ENCODE measurements at regions not wholly inside any gene's neighbourhood (a gene's known extent, or its start where the extent isn't known, plus 50 kb on each side); places are given as distances from the start of the nearest gene placed in this dataset.
"Not testable (repeated sequence)": the region's sequence is repeated elsewhere in the genome, so short reads cannot be mapped to it uniquely, and the experiment has no call there.

DNA sequence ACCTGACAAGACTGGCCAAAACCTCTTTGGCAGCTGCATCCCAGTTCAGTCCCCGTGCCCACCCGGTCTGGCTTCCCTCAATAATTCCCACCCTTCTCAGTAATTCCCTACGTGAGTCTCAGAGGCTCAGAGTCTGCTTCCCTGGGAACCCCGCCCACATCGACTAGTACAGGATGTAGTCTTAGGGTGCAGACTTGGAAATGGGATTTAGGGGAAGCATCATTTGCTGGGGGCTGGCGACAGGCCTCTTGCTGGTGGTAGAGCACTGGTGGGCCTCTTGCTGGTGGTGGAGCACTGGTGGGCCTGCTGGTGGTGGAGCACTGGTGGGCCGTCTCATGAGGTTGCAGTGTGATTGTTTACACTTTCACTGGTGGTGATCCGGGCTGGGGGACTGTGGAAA, 199.5 kb upstream of the B3GAT1 start:
- no peak for DNase-seq (ENCODE audit: low read depth, low spot score)

DNA sequence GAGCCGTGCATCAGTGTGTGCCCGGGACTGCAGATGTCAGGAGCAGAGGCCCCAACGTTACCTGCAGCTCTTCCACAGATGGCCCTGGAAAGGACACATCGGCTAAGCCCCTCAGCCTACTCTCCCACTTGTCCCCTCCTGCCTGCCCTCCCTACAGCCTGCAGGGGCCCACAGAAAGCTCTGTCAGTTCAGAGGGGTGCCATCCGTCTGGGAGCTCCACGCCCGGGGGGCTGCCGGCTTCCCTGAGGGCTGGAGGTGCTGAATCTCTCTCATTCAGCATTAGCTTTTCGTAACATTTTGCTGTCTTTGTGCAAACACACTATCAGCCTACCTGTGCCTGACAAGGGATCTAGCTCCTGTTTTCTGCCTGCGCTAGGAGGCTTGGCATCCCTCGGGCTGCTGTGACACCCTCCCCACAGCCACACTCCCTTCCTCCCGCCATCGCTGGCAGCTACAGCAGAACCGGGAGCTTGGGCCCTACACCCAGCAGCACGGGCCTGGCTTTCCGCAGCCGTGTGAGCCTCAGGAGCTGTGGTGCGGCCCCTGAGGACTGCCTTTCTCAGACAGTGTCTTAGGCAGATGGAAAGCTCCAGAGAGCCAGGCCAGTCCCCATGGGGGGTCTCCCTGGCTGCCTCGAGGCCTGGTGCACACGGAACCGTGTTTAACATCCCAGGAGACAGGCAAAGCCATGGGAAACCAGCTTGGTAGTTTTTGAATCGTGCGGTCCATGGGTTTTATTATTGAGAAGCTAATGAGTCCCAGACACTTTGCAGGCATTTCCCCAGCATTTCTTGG, 198.3 kb upstream of the B3GAT1 start:
- DNase-seq (ENCODE audit: low read depth, low spot score), result no peak

DNA sequence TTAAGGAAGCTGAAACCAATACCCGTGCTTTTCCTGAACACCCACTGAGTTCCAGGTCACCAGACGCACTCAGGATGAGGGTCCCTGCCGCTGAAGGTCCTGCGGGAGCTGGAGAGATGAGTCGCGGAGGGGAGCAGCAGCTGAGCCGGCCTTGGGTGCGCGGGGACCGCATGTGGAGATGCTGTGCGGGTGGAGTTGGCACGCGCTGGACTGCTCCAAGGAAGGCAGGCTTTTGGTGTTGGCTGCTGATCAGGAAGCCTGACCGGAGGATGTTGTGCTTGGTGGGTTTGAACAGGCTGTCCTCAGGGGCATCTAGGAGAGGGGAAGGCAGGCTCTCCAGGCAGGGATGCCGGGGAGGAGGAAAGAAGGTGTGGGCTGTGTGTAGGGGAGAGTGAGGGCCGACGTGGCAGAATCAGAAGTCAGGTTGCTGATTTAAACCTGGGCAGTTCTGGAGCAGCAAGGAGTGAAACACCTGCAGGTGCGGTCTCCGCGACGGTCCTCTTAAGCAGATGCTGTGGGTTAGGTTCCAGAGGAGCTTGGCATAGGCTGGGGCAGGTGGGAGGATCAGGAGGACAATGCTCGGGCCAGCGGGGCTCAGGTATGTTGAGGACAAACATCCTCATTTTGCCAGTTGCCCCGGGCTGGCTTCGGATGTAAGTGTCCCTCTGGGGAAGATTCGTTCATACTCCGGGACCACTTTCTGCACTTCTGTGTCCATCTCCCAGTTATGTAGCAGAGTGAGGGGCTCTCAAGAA, 197.5 kb upstream of the B3GAT1 start:
- no peak for DNase-seq (ENCODE audit: low read depth, low spot score)

DNA sequence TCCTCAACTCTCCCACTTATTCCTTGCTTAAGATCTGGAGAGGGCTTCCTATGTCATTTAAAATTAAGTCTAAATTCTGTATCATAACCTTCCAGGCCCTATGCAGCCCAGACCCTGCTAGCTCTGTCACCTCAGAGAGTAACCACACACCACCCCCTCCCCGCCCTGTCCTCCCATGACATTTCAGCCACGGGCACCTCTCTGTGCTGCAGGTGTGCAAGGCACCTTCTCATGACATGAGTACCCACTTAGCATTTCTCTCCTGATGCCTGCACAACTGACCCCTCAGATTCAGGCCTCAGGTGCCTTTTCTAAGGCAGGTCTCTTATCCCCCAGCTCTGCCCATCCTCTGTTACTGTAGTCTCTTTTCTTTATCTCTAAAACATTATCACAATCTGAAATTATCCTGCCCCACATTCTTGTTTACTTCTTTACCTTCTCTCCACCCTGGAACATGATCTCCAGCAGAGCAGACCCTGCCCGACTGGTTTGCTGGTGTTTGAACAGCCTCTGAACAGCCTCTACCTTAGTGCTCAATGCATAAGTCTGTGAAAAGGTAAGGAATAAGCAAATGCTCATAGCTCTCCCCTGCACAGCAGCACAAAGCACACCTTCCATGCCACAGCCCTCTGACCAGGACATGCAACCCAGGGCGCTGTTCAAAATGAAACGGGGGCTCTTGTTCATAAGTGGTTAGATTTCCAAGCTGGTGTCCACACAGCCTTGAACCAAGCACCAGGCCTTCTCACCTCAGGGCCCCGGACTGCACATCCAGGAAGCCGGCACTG, 196.1 kb upstream of the B3GAT1 start:
- no peak for DNase-seq (ENCODE audit: low read depth, low spot score)

DNA sequence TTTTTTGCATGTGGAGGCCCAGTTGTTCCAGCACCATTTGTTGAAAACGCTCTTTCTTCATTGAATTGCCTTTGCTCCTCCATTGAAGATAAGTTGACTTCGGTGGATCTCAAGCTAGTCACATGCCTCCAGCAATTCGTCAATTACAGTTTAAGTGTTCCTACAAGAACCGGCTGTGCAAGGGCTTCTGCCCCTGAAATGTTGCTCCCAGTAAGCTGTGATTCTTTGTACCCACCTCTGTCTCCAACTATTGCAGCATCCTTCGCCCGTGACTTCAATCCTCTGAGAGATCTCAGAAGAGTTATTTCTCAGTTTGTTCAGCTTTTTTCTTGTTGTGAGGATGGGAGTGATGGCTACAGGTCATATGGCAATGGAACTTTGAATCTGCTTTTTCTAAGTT, 194.2 kb upstream of the B3GAT1 start:
- no peak for DNase-seq (ENCODE audit: low read depth, low spot score)

DNA sequence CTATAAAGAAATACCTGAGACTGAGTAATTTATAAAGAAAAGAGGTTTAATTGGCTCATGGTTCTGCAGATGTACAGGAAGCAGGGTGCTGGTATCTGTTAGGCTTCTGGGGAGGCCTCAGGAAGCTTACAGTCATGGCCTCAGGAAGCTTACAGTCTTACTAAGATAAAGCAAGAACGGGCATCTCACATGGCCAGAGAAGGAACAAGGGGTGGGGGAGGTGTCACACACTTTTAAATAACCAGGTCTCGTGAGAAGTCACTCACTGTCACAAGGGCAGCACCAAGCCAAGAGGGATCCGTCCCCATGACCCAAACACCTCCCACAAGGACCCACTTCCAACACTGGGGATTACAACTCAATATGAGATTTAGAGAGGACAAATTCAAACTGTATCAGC, 192.8 kb upstream of the B3GAT1 start:
- DNase-seq (ENCODE audit: low read depth, low spot score), result no peak

DNA sequence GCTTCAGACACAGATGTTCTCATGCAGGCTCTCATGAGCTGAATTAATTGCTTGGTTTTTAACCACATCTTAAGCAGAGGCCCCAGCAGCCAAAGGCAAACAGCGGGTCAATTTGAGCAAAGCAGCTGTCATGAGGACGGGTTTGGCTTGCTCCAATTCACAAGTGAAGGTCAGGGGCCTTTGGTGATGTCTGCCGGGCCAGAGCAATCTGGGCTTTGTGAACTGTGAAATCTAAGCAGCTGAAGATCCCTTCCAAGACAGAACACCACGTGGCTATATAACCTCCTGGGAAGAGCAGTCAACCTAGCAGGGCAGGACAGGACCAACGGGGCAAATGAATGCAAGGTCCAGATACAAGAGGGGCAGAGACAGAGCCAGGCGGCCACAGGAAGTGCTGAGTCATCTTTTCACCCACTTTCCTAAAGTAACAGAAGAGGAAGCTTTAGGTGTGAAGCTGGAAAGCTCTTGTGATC, 187.3 kb upstream of the B3GAT1 start:
- no peak for DNase-seq (ENCODE audit: low read depth, low spot score)

DNA sequence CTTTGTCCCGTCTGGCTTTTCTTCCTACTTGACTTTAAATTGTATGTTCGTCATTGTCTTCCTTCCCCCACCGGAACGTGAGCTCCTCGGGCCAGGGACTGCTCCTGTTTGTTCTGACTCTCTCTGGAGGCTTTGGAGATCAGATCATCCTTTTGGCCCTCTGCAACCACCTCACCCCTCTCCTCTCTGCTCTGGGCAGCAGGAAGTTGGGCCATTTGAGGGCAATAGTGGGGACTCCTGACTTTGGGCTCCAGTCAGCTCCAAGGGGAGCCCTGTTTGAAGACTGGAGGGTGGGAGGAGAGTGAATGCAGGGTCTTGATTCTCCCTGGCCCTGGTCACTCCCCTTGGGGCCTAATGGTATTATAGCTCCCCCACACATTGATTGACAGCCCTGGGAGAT, 186.3 kb upstream of the B3GAT1 start:
- DNase-seq (ENCODE audit: low read depth, low spot score), result no peak

DNA sequence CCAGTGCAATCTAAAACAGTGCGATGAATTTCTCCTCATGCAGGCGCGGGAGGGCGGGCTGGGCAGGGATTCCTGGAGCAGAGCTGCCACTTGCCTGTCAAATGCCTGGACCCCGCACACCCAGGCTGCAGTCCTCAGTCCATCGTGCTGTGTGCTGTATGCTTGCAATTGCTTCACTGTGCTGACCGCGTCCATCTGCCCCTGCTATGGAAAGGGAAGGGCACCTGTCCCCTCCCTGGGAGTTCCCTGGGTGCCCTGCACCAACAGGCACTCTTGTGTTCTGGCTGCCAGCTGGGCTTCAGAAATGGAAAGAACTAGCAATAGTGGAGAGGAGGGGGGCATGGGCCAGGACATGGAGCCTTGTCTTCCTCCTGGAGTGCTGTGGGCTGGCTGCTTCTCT, 185.4 kb upstream of the B3GAT1 start:
- no peak for DNase-seq (ENCODE audit: low read depth, low spot score)

DNA sequence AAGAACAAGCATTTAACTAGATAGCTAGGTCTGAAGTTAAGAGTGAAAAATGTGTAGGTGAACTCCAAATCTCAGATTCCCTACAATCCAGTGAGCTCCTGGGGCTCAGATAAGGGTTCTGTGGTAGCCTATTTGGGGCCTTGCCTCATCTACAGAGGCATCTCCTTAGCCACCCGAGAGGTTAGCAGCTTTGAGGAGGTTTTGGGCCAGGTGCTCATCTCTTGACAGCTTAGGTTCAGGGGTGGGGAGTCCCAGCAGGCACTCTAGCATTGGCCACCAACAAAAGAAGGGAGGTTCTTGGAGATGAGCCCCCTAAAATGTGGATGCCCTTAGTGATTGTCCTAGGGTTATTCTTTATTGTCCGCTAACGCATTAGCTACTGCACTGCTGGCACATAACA, 184.4 kb upstream of the B3GAT1 start:
- no peak for DNase-seq (ENCODE audit: low read depth, low spot score)

DNA sequence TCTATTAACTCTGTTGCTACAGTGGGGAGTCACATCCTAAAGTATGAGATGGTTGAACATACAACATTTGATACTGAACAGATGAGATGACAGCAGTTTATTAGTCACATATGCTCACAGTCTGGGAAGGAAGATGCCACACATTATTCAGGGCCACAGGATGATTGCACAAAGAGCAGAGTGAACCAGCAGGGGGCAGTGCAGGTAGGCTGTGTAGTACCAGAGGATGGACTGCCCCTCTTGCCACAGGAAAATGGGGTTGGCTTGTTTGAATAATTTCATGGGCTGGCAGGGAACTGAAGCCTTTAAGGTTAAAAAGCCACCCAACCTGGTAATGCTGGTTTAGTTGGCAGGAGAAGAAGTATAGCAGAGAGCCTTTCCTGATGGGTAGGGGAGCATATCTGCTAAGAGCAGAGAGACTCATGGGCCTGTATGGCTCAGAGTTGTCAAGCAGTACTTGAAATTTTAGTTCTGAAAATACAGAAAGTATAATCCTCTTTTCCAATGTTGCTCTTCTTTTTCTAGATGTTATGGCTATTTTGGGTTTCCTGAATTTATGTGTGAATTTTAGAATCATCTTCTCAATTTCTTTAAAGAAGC, 180.4 kb upstream of the B3GAT1 start:
- no peak for DNase-seq (ENCODE audit: low read depth, low spot score)

DNA sequence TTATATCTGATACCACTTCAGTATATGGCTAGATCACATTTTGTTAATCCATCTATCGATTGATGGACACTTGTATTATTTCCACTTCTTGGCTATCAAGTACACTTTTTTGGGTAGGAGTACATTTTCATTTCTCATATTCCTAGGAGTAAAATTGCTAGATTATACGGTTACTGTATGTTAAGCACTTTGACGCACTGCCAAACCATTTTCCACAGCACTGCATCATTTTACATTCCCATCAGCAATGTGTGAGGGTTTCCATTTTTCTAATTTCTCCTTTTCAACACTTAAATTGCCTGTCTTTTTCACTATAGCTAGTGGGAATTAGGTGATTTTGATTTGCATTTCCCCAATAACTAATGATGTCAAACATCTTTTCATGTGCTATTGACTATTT, 179.3 kb upstream of the B3GAT1 start:
- no peak for DNase-seq (ENCODE audit: low read depth, low spot score)

DNA sequence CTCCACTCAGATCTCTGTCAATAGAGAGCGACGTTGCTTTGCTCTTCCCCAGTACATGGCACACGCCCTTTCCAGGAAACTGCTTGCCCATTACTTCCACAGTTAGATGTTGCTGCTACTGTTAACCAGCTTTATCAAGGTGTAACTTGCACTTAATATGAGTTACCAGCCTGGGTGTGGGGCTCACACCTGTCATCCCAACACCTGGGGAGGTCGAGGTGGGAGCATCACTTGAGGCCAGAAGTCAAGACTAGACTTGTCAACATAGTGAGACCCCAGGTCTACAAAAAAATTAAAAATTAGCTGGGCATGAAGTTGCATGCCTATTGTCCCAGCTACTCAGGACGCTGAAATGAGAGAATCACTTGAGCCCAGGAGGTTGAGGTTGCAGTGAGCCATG, 177.1 kb upstream of the B3GAT1 start:
- DNase-seq (ENCODE audit: low read depth, low spot score), result no peak

DNA sequence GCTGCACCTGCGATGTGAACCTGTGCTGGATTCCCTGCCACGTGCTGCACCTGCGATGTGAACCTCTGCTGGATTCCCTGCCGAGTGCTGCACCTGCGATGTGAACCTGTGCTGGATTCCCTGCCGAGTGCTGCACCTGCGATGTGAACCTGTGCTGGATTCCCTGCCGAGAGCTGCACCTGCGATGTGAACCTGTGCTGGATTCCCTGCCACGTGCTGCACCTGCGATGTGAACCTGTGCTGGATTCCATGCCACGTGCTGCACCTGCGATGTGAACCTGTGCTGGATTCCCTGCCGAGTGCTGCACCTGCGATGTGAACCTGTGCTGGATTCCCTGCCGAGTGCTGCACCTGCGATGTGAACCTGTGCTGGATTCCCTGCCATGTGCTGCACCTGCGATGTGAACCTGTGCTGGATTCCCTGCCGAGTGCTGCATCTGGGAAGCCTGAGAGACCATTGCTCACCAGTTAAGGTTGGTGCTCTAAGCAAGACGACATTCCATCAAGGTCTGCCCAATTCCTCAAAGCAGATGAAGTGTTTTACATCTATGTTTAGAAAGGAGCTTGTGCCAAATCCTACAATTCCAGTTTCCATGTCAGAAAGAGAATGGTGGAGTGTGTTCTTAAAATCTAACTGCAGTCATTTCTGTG, 176.5 kb upstream of the B3GAT1 start:
- DNase-seq (ENCODE audit: low read depth, low spot score), result not testable (repeated sequence)

DNA sequence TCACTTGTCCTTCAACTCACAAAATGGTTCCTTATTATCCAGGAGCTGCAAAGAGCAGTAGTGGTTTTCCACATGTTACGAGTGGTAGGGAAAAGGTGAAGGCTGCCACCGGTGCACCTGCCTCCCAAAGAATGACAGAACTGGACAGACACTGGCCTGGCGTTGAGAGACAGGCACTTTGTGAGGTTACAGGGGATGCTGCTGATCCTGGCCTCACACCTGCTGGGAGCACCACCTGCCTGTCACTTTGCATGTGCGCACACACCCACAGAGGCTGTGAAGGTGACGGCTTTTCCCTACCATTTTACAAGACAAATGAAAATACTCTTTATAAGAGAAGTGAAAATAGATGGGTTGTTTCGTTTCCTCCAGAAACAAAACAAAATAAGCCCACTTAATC, 175.3 kb upstream of the B3GAT1 start:
- no peak for DNase-seq (ENCODE audit: low read depth, low spot score)

DNA sequence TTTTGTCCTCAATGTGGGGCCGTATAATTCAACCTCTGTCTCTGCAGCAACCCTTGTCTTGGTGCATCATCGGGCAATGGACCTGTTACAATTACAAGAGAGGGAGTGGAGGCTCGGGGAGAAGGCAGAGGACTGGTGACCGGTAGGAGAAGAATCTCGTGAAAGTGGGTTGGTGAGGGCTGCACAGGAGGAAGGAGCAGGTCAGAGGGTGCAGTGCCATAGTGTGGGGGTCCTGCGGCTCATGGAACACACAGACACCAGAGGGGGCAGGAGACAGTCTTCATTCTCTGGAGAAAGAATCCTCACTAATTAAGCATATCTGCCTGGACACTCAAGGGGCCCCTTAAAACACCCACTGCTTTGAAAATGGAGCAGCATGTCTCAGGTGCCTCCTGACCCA, 174.7 kb upstream of the B3GAT1 start:
- DNase-seq (ENCODE audit: low read depth, low spot score), result no peak

DNA sequence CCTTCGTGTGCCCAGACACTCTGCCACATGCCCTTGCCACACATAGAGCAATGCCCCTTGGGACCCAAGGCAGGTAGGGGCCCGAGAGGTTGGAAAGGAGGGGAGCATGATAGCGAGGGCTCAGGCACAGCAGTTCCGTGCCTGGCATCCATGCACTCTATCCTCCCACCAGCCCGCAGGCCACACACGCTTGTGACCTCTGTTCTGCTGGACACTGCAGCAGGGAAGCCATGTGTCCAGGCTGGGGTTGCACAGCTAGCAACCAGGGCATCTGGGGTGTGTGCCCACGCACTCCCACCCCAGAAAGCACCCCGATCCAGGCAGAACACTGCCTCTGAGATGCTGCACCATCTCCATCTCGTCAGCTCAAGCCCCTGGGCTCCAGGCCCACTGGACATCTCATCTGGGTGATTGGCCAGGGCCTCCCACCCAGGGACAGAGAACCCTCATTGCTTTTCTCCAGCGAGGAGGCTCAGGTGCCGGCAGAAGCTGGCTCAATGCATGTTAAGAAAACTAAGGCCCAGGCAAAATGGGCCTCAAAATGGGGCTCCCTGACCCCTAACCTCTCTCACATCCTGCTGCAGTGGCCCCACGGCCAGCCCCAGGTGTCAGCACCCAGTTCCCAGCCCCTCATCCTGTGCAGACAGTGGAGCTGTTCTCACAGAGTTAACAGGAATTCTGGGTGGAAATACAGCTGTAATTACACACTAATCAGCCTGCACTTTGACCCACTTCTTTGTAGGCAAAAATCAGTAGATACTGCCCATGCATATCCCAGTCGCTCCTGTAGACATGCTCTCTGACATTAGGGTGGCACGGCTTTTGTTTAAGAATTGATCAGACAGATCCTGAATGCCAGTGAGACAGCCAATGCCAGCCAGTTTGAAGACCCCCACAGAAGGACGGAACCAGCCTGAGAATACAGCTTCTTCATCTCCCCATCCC, 173.9 kb upstream of the B3GAT1 start:
- DNase-seq (ENCODE audit: low read depth, low spot score), result no peak

DNA sequence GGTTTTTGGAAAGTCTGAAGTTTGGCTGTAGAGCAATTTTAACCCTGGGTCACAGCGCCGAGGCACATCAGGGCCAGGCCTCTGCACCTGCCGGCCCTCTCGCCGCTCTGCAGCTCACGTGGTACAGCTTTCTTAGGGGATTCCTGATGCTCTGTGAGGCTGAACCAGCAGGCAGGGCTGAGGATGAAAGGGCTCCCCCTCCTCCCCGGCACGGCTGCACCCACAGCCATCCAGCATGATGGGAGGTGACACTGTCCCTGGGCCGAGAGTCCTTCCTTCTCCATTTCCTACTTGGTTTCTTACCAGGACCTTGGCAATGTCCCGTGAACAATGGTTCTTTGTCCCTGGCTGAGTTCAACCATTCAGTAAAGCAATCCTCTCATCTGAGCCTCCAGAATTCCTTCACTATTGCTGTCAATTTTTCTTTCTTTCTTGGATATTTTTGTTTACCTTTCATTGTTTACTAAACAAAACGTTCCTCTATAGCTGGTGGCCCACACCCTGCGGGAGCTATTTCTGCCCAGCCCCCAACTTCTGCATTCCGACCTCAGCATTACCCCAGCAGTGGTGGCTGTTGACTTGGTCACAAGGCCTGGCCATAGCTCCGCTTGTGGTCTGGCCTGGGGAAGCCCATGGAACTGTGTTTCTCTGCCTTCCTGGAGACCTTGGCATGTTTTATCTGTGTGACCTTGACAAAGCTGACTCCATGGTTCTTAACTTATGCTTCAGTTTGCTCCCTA, 172.8 kb upstream of the B3GAT1 start:
- DNase-seq (ENCODE audit: low read depth, low spot score), result no peak

DNA sequence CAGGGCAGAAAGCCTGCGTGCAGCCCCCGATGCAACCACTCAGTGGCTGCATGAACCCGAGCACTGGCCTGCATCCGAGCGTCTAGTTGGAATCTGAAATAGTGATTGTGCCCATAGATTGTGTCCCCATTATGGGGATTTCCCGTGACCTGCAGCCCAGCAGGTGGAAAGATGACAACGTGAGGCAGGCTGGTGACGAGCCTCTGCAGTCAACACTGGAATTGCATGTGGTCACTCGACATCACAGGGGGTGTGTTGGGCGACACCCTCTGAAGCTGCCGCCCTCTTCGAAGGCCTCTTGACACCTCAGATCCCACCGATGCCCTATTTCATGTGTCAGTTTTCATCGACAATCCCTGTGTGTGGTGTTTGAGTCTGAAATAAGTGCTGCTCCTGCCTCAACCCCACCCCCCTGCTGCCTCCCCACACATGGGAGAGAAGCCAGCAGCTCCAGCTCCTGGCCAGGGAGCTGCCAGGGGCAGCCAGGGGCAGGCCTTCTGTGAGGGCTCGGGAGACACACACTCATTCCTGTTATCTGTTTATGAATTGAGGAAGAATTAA, 172.0 kb upstream of the B3GAT1 start:
- no peak for DNase-seq (ENCODE audit: low read depth, low spot score)

Measured in pulmonary artery endothelial cell (primary cell).